SK-N-SH (cell line): ENCODE measurements at regions not wholly inside any gene's neighbourhood (a gene's known extent, or its start where the extent isn't known, plus 50 kb on each side); places are given as distances from the start of the nearest gene placed in this dataset.

Experiments used
- CTCF ChIA-PET: fragments of 300-600, 350-600 bp; formaldehyde crosslinking; extraction: SDS; loops from one replicate; lab custom pipeline; 2021; lab: Yijun Ruan, JAX
- POLR2A ChIA-PET: fragments of 350-600 bp; sonication (Branson Sonifier 250); formaldehyde crosslinking; extraction: SDS; loops from one replicate; lab custom pipeline; 2020; ENCODE audit warnings: antibody characterized with exemption, inconsistent platforms; lab: Yijun Ruan, JAX
- DNase-seq: peaks from one replicate; pipeline ENCODE4 v3.0.0; 2012
- H2AFZ ChIP-seq: fragments of 200-600 bp; sonication (generic); 2 replicates; pipeline ENCODE4 v1.8.1; 2016; ENCODE audit warnings: antibody characterized with exemption, mild to moderate bottlenecking, low read depth
- H3F3A ChIP-seq: fragments of 200-600 bp; sonication (generic); replicated peaks from 2 replicates; pipeline ENCODE3; 2016; ENCODE audit warnings: antibody characterized with exemption, mild to moderate bottlenecking; ENCODE audit not compliant: insufficient read depth
- H3K27ac ChIP-seq, 2 experiments: fragments of 200-500 bp in 1 of 2; fragments of 200-600 bp in 1 of 2; sonication (Bioruptor generic) in 1 of 2; sonication (generic), shearing (Covaris generic) in 1 of 2; 2 replicates each; pipeline versions ENCODE4 v1.5.1 to v1.6.1; 2014 to 2016; ENCODE audit warnings: low read depth in 2 of 2, inconsistent platforms in 1 of 2, low read length in 1 of 2, mild to moderate bottlenecking in 1 of 2, mixed read lengths in 1 of 2
- H3K27me3 ChIP-seq: fragments of 200-600 bp; sonication (generic), shearing (Covaris generic); 2 replicates; pipeline ENCODE4 v1.6.1; 2016; ENCODE audit warnings: mixed run types; ENCODE audit not compliant: insufficient read depth
- H3K36me3 ChIP-seq, 2 experiments: fragments of 200-500 bp in 1 of 2; fragments of 200-600 bp in 1 of 2; sonication (Bioruptor generic) in 1 of 2; sonication (generic) in 1 of 2; replicated peaks in 1 of 2; 2 replicates each; pipeline versions ENCODE3 to v1.5.1; 2014 to 2016; ENCODE audit warnings: low read length in 1 of 2, mild to moderate bottlenecking in 1 of 2; ENCODE audit not compliant: insufficient read depth in 2 of 2, control insufficient read depth in 1 of 2
- H3K4me1 ChIP-seq, 2 experiments: fragments of 200-500 bp in 1 of 2; fragments of 200-600 bp in 1 of 2; sonication (Bioruptor generic) in 1 of 2; sonication (generic), shearing (Covaris generic) in 1 of 2; 2 replicates each; pipeline versions ENCODE4 v1.5.1 to v1.6.1; 2014 to 2016; ENCODE audit warnings: low read depth in 1 of 2, low read length in 1 of 2, mixed run types in 1 of 2; ENCODE audit not compliant: insufficient read depth in 2 of 2, control insufficient read depth in 1 of 2
- H3K4me2 ChIP-seq: fragments of 200-600 bp; sonication (generic), shearing (Covaris generic); 2 replicates; pipeline ENCODE4 v1.6.1; 2017; ENCODE audit warnings: mixed run types
- H3K4me3 ChIP-seq, 2 experiments: fragments of 200-500 bp in 1 of 2; fragments of 200-600 bp in 1 of 2; sonication (Bioruptor generic) in 1 of 2; sonication (generic), shearing (Covaris generic) in 1 of 2; 2 replicates each; pipeline versions ENCODE4 v1.5.1 to v1.8.1; 2014 to 2016; ENCODE audit warnings: low read depth in 2 of 2, inconsistent platforms in 1 of 2, low read length in 1 of 2, mild to moderate bottlenecking in 1 of 2, mixed read lengths in 1 of 2, moderate library complexity in 1 of 2
- H3K79me2 ChIP-seq: fragments of 200-600 bp; sonication (generic); 2 replicates; pipeline ENCODE4 v1.8.1; 2017; ENCODE audit warnings: mild to moderate bottlenecking; ENCODE audit not compliant: insufficient read depth
- H3K9ac ChIP-seq: fragments of 200-600 bp; sonication (generic); 2 replicates; pipeline ENCODE4 v1.6.1; 2017; ENCODE audit warnings: mixed run types
- H3K9me2 ChIP-seq: fragments of 200-600 bp; sonication (generic); 2 replicates; pipeline ENCODE4 v1.6.1; 2017; ENCODE audit warnings: mixed run types
- H3K9me3 ChIP-seq: fragments of 200-600 bp; sonication (generic); 2 replicates; pipeline ENCODE4 v1.6.1; 2017; ENCODE audit warnings: mixed run types, mild to moderate bottlenecking, moderate library complexity
- H4K20me1 ChIP-seq: fragments of 200-600 bp; sonication (generic); 2 replicates; pipeline ENCODE4 v1.6.1; 2017; ENCODE audit warnings: mild to moderate bottlenecking, mixed run types; ENCODE audit not compliant: insufficient read depth
- CHD2 ChIP-seq: fragments of 150-350 bp; IDR thresholded peaks from 2 replicates; pipeline ENCODE4 v1.6.1; 2018; ENCODE audit warnings: low read length; ENCODE audit not compliant: partially characterized antibody
- FOXJ3 ChIP-seq: sonication (generic); formaldehyde crosslinking; IDR thresholded peaks from 2 replicates; pipeline ENCODE4 v1.5.1; 2020; ENCODE audit warnings: mild to moderate bottlenecking, missing genetic modification reagents
- GABPA ChIP-seq: IDR thresholded peaks from 2 replicates; pipeline ENCODE4 v1.4.0; 2012; ENCODE audit warnings: low read depth, mild to moderate bottlenecking
- POLR2AphosphoS5 ChIP-seq: IDR thresholded peaks from 2 replicates; pipeline ENCODE4 v1.6.1; 2012; ENCODE audit warnings: low read depth, low read length
- RCOR1 ChIP-seq: fragments of 150-350 bp; IDR thresholded peaks from 2 replicates; pipeline ENCODE4 v1.6.1; 2017; ENCODE audit warnings: antibody characterized with exemption, low read length
- RXRA ChIP-seq: IDR thresholded peaks from 2 replicates; pipeline ENCODE4 v1.4.0; 2012; ENCODE audit warnings: low read depth, mild to moderate bottlenecking, borderline replicate concordance
- TEAD4 ChIP-seq: IDR thresholded peaks from 2 replicates; pipeline ENCODE4 v1.4.0; 2012; ENCODE audit warnings: mild to moderate bottlenecking, borderline replicate concordance; ENCODE audit not compliant: insufficient read depth
- YY1 ChIP-seq: IDR thresholded peaks from 2 replicates; pipeline ENCODE4 v1.4.0; 2012; ENCODE audit warnings: low read depth, mild to moderate bottlenecking
- WGBS: methylation state at CpG from one replicate; pipeline ENCODE4 v1.1.6; 2017; ENCODE audit warnings: low lambda C conversion rate; 5-methylcytosine and 5-hydroxymethylcytosine counted together
- TF ChIP-seq, protein P1 (sequence below): IDR thresholded peaks from 2 replicates; pipeline ENCODE4; 2012
- TF ChIP-seq, protein P2 (sequence below): fragments of 150-350 bp; IDR thresholded peaks from 2 replicates; pipeline ENCODE4 v1.6.1; 2016; ENCODE audit warnings: mild to moderate bottlenecking, low read depth, low read length

DNA sequence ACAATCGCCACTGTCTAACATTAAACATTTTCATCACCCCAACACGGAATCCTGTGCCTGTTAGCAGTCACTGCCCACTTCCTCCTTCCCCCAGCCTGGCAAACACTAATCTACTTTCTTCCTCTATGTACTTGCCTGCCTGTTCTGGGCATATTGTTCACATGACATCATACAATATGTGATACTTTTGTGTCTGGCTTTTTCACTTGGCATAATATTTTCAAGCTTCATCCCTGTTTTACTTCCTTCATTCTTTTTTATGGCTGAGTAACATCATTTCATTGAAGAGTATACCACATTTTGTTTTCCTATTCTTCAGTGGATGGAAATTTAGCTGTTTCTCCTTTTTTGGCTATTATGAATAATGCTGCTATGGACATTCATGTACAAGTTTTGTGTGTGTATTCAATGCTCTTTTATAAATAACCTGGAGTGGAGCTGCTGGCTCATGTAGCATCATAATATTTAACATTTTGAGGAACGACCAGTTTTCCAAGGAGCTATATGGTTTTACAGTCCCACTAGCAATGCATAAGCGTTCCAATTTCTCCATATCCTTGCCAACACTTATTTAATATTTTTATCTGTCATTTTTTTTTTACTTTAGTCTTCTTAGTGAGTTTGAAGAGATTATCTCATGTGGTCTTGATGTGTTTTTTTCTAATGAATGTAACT, 360.1 kb downstream of the HDGFL1 start:
- H3K79me2 ChIP-seq, result no peaks in the 10 kb centered on the region
- DNase-seq, result no peak
- ChIA-PET POLR2A (no interaction called here), CTCF (interaction anchor here (0.7 to 1.4 kb wide), 2 partner anchors 22 to 36 kb away, joined by 3 read pairs; no protein-coding TSS in a partner anchor)
- H3K9me3 ChIP-seq, result no peaks in the 10 kb centered on the region
- no peak overlapping the region for H3K4me2 ChIP-seq
- no peak overlapping the region for H3K9ac ChIP-seq
- no peaks in the 10 kb centered on the region for H3K36me3 ChIP-seq
- no peaks in the 10 kb centered on the region for H4K20me1 ChIP-seq
- TF ChIP-seq, protein P1, sequence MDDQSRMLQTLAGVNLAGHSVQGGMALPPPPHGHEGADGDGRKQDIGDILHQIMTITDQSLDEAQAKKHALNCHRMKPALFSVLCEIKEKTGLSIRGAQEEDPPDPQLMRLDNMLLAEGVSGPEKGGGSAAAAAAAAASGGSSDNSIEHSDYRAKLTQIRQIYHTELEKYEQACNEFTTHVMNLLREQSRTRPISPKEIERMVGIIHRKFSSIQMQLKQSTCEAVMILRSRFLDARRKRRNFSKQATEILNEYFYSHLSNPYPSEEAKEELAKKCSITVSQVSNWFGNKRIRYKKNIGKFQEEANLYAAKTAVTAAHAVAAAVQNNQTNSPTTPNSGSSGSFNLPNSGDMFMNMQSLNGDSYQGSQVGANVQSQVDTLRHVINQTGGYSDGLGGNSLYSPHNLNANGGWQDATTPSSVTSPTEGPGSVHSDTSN, result no peak
- TF ChIP-seq FOXJ3, result no peak
- no peak for TF ChIP-seq POLR2AphosphoS5
- TF ChIP-seq TEAD4, result no peak
- TF ChIP-seq, protein P2, sequence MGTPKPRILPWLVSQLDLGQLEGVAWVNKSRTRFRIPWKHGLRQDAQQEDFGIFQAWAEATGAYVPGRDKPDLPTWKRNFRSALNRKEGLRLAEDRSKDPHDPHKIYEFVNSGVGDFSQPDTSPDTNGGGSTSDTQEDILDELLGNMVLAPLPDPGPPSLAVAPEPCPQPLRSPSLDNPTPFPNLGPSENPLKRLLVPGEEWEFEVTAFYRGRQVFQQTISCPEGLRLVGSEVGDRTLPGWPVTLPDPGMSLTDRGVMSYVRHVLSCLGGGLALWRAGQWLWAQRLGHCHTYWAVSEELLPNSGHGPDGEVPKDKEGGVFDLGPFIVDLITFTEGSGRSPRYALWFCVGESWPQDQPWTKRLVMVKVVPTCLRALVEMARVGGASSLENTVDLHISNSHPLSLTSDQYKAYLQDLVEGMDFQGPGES, result no peak
- H3K4me1 ChIP-seq, result peaks cover 0 to 33% of the 10 kb centered on the region in 2 experiments; a peak in 2 of 4 replicates
- no peak overlapping the region for H3K4me3 ChIP-seq
- H3K27ac ChIP-seq, result peak overlapping the region in 1 of 2 experiments; percentile 74; a peak in 2 of 4 replicates
- no peaks in the 10 kb centered on the region for H3K9me2 ChIP-seq
- WGBS, result 74% methylated on average over 4 of the region's 4 CpGs
- H2AFZ ChIP-seq, result peak overlapping the region; percentile 15; the same call in 1 of the 2 replicates
- peaks cover 6% of the 10 kb centered on the region for H3F3A ChIP-seq
- no peaks in the 10 kb centered on the region for H3K27me3 ChIP-seq

DNA sequence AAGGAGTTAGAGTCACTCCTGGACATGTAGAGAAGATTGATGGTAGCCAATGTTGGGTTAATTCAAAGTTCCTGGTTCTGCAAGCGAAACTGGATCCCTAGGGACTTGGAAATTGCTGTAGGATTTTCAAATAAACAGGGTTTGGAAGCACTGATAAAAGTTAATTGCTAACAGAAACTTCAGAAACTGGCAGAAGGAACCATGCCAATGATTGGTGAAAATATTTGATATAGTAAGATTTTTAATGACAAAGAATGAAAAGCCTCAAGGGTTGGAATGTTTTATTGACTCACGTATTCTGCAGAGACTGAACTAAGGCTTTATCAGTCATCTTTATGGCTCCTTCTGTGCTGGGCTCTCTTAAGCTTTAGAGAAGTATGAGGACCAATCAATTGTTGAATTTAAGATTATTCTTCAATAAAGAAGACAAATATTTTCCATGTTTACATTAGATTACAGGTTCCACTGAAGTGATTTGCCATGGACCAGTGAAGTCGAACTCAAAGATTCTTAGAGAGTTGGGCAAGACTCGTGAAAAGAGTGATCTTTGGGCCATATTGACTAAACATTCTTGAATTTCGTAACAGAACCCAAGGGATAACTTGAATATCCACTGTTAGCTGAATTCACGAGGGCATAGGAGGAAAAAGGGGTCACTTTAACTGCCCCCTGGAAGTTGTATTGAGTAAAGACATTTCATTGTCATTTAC, 371.4 kb downstream of the HDGFL1 start:
- Histone ChIP-seq H3K27ac (no peak overlapping the region), H3K79me2 (no peaks in the 10 kb centered on the region), H3K36me3 (no peaks in the 10 kb centered on the region), H2AFZ (no peak overlapping the region), H3F3A (no peaks in the 10 kb centered on the region), H3K27me3 (no peaks in the 10 kb centered on the region), H3K9me3 (no peaks in the 10 kb centered on the region), H3K9ac (no peak overlapping the region), H3K4me3 (no peak overlapping the region), H3K4me2 (no peak overlapping the region), H3K4me1 (no peaks in the 10 kb centered on the region), H4K20me1 (no peaks in the 10 kb centered on the region), H3K9me2 (no peaks in the 10 kb centered on the region)
- POLR2A ChIA-PET, result no interaction called here
- WGBS, result 54% methylated on average over 6 of the region's 6 CpGs
- no peak for TF ChIP-seq GABPA
- no peak for TF ChIP-seq FOXJ3
- no peak for TF ChIP-seq TEAD4
- no peak for TF ChIP-seq RXRA
- TF ChIP-seq, protein P2, result no peak
- TF ChIP-seq RCOR1, result no peak
- TF ChIP-seq YY1, result no peak
- no peak for TF ChIP-seq CHD2
- no peak for DNase-seq
- CTCF ChIA-PET, result no interaction called here
